Left forelimb (tissue), 1 donor: ENCODE measurements at regions not wholly inside any gene's neighbourhood (a gene's known extent, or its start where the extent isn't known, plus 50 kb on each side); places are given as distances from the start of the nearest gene placed in this dataset.
"Not testable (repeated sequence)": the region's sequence is repeated elsewhere in the genome, so short reads cannot be mapped to it uniquely, and the experiment has no call there.

ENCODE experiments used
- DNase-seq: peaks from one replicate; pipeline ENCODE4 v3.0.0-alpha.2; 2018; ENCODE audit warnings: low spot score

GRCh38 chr2:219726916-219727315, 99.5 kb downstream of the SLC4A3 start:
- no peak for DNase-seq

- no peak for DNase-seq
These were observed 100.5 kb downstream of the SLC4A3 start for GRCh38 chr2:219727771-219728429.

GRCh38 chr2:219728991-219729487, 101.6 kb downstream of the SLC4A3 start:
- DNase-seq, result no peak

GRCh38 chr2:219731173-219731572, 103.7 kb downstream of the SLC4A3 start:
- no peak for DNase-seq

GRCh38 chr2:219733106-219733505, 105.7 kb downstream of the SLC4A3 start:
- no peak for DNase-seq

GRCh38 chr2:219733746-219734145, 106.3 kb downstream of the SLC4A3 start:
- DNase-seq, result no peak

- DNase-seq, result no peak
These were observed 108.8 kb downstream of the SLC4A3 start for GRCh38 chr2:219736209-219736608.

- DNase-seq, result no peak
These were observed 109.9 kb downstream of the SLC4A3 start for GRCh38 chr2:219737270-219737691.

- DNase-seq, result no peak
These were observed 111.6 kb downstream of the SLC4A3 start for GRCh38 chr2:219739066-219739465.

- no peak for DNase-seq
These were observed 112.5 kb downstream of the SLC4A3 start for GRCh38 chr2:219739866-219740440.

- DNase-seq, result no peak
These were observed 116.1 kb downstream of the SLC4A3 start for GRCh38 chr2:219743548-219743947.

- no peak for DNase-seq
These were observed 116.6 kb downstream of the SLC4A3 start for GRCh38 chr2:219744066-219744465.

- no peak for DNase-seq
These were observed 117.2 kb downstream of the SLC4A3 start for GRCh38 chr2:219744600-219744999.

GRCh38 chr2:219747637-219748036, 120.2 kb downstream of the SLC4A3 start:
- DNase-seq, result no peak

GRCh38 chr2:219748671-219749570, 121.5 kb downstream of the SLC4A3 start:
- peak; percentile 20 for DNase-seq

- DNase-seq, result not testable (repeated sequence)
These were observed 123.7 kb downstream of the SLC4A3 start for GRCh38 chr2:219751121-219751520.

GRCh38 chr2:219752726-219753125, 125.3 kb downstream of the SLC4A3 start:
- DNase-seq, result no peak

- DNase-seq, result no peak
These were observed 131.7 kb downstream of the SLC4A3 start for GRCh38 chr2:219758907-219759680.

- DNase-seq, result no peak
These were observed 132.4 kb downstream of the SLC4A3 start for GRCh38 chr2:219759801-219760200.

GRCh38 chr2:219765231-219765911, 137.9 kb downstream of the SLC4A3 start:
- no peak for DNase-seq

- no peak for DNase-seq
These were observed 139.2 kb downstream of the SLC4A3 start for GRCh38 chr2:219766658-219767057.
